ENCODE measurements at regions not wholly inside any gene's neighbourhood (a gene's known extent, or its start where the extent isn't known, plus 50 kb on each side); places are given as distances from the start of the nearest gene placed in this dataset.

GRCh38 chr5:63053019-63053638 lies 474.5 kb downstream of the LRRC70 start:
- FAIRE-seq (no peak), DNase-seq (ENCODE audit: insufficient read length, low spot score) (no peak)
- TF ChIP-seq CTCF (IDR thresholded peaks at IDR 0.05; ENCODE audit: insufficient read depth, missing control alignments), result no peak

DNA sequence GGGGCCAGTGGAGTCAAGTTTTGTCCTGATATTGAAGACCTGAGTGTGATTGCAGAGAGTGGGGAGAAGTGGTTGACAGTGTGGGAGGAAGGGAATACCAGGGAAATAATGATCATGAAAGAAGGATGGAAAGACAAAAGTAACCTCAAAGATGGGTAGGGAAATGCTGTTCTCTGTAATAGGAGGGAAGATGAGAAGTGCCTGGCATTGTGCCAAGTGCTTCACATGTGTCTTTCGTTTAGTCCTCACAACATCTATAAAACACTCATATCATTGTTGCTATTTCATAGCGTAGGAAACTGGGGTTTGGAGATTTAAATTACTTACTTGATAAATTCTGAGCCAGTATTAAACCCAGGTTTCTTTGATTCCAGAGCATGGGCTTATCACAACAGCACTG lies 472.3 kb downstream of the LRRC70 start:
- no peak for DNase-seq (ENCODE audit: insufficient read length, low spot score)
- FAIRE-seq, result no peak
- no peak for TF ChIP-seq CTCF (IDR thresholded peaks at IDR 0.05; ENCODE audit: insufficient read depth, missing control alignments)

DNA sequence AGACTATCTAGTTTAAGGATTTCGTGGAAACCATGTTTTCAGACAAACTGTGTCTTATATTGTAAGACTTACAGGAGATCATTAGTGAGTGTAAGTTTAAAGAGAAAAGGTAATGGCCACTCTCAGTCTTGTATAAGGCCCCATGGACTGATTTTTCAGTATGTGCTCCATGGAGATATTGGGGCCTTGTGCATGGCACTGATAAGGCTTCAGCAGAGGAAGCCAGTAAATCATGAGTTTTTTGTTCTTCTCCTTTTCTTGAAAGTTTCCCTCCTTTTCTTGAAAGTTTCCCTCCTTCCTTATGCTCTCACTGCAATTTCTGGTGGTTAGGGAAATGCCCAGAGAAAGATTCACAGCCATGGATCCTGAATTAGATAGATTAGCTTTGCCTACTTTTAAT lies 471.3 kb downstream of the LRRC70 start:
- TF ChIP-seq CTCF (IDR thresholded peaks at IDR 0.05; ENCODE audit: insufficient read depth, missing control alignments), result no peak
- FAIRE-seq, result no peak
- DNase-seq (ENCODE audit: insufficient read length, low spot score), result no peak

DNA sequence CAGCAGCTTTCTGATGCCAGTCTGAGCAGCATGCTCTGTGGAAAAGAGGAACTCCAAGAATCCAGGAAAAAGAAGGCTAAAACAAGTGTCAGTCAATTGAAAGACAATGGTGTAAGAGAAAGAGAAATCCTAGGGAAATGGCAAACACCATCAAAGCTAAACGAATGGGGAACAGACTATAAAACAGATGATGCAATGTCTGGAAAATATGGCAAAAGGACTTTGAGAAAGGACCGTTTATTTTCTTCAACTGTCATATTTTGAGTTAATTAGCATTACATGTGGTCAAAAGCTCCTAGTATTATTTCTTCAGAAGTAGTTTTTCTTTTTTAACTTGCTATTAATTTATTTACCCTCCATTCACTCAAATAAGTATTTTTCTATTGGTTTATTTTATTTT lies 465.2 kb downstream of the LRRC70 start:
- DNase-seq (ENCODE audit: insufficient read length, low spot score), result no peak
- no peak for FAIRE-seq
- no peak for TF ChIP-seq CTCF (IDR thresholded peaks at IDR 0.05; ENCODE audit: insufficient read depth, missing control alignments)

GRCh38 chr5:63032343-63032742 lies 453.7 kb downstream of the LRRC70 start:
- no peak for FAIRE-seq

DNA sequence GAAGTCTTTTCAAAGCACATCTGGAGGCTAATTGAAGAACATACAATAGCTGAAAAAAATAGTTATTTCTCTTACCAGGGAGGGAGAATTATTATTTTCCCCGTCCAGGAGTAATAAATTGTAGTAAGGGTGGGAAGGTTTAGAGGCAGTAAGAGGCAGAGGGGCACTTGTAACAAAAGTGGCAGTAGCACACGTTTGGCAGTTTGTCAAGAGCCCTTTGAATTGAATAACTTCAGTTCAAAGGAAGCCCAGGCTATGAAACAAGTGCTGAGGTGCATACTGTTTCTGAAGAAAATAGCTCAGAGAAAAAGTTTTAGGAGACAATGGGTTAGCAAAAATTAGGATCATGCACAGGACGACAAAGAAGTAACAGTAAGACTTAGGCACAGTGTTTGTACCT lies 451.3 kb downstream of the LRRC70 start:
- DNase-seq (ENCODE audit: insufficient read length, low spot score), result no peak
- FAIRE-seq, result no peak
- no peak for TF ChIP-seq CTCF (IDR thresholded peaks at IDR 0.05; ENCODE audit: insufficient read depth, missing control alignments)

More at GRCh38 chr5:63032343-63032742, 453.7 kb downstream of the LRRC70 start:
- no peak for DNase-seq (ENCODE audit: insufficient read length, low spot score)
- no peak for TF ChIP-seq CTCF (IDR thresholded peaks at IDR 0.05; ENCODE audit: insufficient read depth, missing control alignments)

DNA sequence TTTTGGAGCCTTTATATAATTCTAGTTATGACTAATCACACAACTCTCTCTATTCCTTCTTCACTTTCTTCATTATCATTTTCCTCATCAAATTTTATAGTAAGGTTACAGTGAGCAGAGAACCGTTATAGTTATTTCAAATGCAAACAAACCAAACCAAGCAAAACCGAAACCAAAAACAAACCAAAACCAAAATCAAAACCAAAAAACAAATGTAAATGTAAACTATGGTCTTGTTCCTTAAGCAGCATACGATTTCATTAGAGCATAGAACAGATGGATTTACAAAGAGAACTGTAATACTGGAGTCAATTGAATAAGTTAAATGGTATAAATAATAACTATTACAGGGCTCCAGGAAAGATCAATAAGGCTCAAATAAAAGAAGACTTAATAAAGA lies 447.1 kb downstream of the LRRC70 start:
- FAIRE-seq (no peak), DNase-seq (ENCODE audit: insufficient read length, low spot score) (no peak)
- no peak for TF ChIP-seq CTCF (IDR thresholded peaks at IDR 0.05; ENCODE audit: insufficient read depth, missing control alignments)

Measured in D721Med (cell line).